SK-N-SH treated with all-trans-retinoic acid at 6 μM for 48 hours (cell line): ENCODE measurements at regions not wholly inside any gene's neighbourhood (a gene's known extent, or its start where the extent isn't known, plus 50 kb on each side); places are given as distances from the start of the nearest gene placed in this dataset.

Experiments
- ATAC-seq: fragments of 200-7000 bp; cut with Tn5 transposase; 3 replicates; pipeline ENCODE4 v1.9.1; 2020; ENCODE audit warnings: mild to moderate bottlenecking, moderate library complexity
- ARNTL ChIP-seq: fragments of 450-650 bp; formaldehyde crosslinking; IDR thresholded peaks from 2 replicates; pipeline ENCODE4 v1.5.0; 2020; ENCODE audit warnings: low read depth, mild to moderate bottlenecking, moderate library complexity, borderline replicate concordance
- BACH2 ChIP-seq: fragments of 250-450 bp; sonication (Bioruptor Pico); IDR thresholded peaks from 2 replicates; pipeline ENCODE4 v1.9.0; 2021; ENCODE audit warnings: mild to moderate bottlenecking, borderline replicate concordance
- CREB5 ChIP-seq: fragments of 250-450 bp; sonication (Bioruptor Pico); IDR thresholded peaks from 2 replicates; pipeline ENCODE4 v1.5.1; 2020; ENCODE audit warnings: low read depth, mild to moderate bottlenecking, moderate library complexity
- CSDC2 ChIP-seq: fragments of 250-450 bp; sonication (Bioruptor Pico); IDR thresholded peaks from 2 replicates; pipeline ENCODE4 v1.5.0; 2020; ENCODE audit warnings: mild to moderate bottlenecking, moderate library complexity
- CSRNP3 ChIP-seq: fragments of 250-450 bp; sonication (Bioruptor Pico); IDR thresholded peaks from 2 replicates; pipeline ENCODE4 v1.5.1; 2021; ENCODE audit warnings: mild to moderate bottlenecking, moderate library complexity
- ESRRG ChIP-seq: fragments of 250-450 bp; sonication (Bioruptor Pico); IDR thresholded peaks from 2 replicates; pipeline ENCODE4 v1.6.1; 2021; ENCODE audit warnings: mild to moderate bottlenecking
- GLIS3 ChIP-seq: fragments of 250-450 bp; sonication (Bioruptor Pico); IDR thresholded peaks from 2 replicates; pipeline ENCODE4 v1.5.0; 2020; ENCODE audit warnings: mild to moderate bottlenecking, moderate library complexity
- ISL1 ChIP-seq: fragments of 250-450 bp; sonication (Bioruptor Pico); IDR thresholded peaks from 2 replicates; pipeline ENCODE4 v2.1.2; 2022; ENCODE audit warnings: mild to moderate bottlenecking, moderate library complexity
- POU6F1 ChIP-seq: fragments of 250-450 bp; sonication (Bioruptor Pico); IDR thresholded peaks from 2 replicates; pipeline ENCODE4 v1.8.0; 2021; ENCODE audit warnings: low read depth, mild to moderate bottlenecking, moderate library complexity, borderline replicate concordance
- PPARA ChIP-seq: fragments of 250-450 bp; sonication (Bioruptor Pico); IDR thresholded peaks from 2 replicates; pipeline ENCODE4 v1.5.0; 2020; ENCODE audit warnings: mild to moderate bottlenecking, borderline replicate concordance
- RARB ChIP-seq: fragments of 250-450 bp; sonication (Bioruptor Pico); IDR thresholded peaks from 2 replicates; pipeline ENCODE4 v1.8.0; 2021; ENCODE audit warnings: mild to moderate bottlenecking, moderate library complexity
- SNAI2 ChIP-seq: fragments of 250-450 bp; sonication (Bioruptor Pico); IDR thresholded peaks from 2 replicates; pipeline ENCODE4 v1.5.0; 2020; ENCODE audit warnings: mild to moderate bottlenecking, moderate library complexity
- TCF4 ChIP-seq: fragments of 250-450 bp; sonication (Bioruptor Pico); IDR thresholded peaks from 2 replicates; pipeline ENCODE4 v1.8.0; 2021; ENCODE audit warnings: mild to moderate bottlenecking, moderate library complexity, borderline replicate concordance
- TOX ChIP-seq: fragments of 250-450 bp; sonication (Bioruptor Pico); IDR thresholded peaks from 2 replicates; pipeline ENCODE4 v1.8.0; 2021; ENCODE audit warnings: mild to moderate bottlenecking, moderate library complexity, borderline replicate concordance
- TSHZ2 ChIP-seq: fragments of 250-450 bp; sonication (Bioruptor Pico); IDR thresholded peaks from 2 replicates; pipeline ENCODE4 v1.5.0; 2020; ENCODE audit warnings: mild to moderate bottlenecking, moderate library complexity
- ZC3H10 ChIP-seq: fragments of 250-450 bp; sonication (Bioruptor Pico); IDR thresholded peaks from 2 replicates; pipeline ENCODE4 v1.5.1; 2021; ENCODE audit warnings: mild to moderate bottlenecking, moderate library complexity
- ZFP30 ChIP-seq: fragments of 450-650 bp; formaldehyde crosslinking; IDR thresholded peaks from 2 replicates; pipeline ENCODE4 v1.5.0; 2022; ENCODE audit warnings: mild to moderate bottlenecking, moderate library complexity
- ZNF70 ChIP-seq: fragments of 450-650 bp; formaldehyde crosslinking; IDR thresholded peaks from 2 replicates; pipeline ENCODE4 v1.5.0; 2020; ENCODE audit warnings: mild to moderate bottlenecking, moderate library complexity
- ZNF8 ChIP-seq: fragments of 450-650 bp; formaldehyde crosslinking; IDR thresholded peaks from 2 replicates; pipeline ENCODE4 v1.5.0; 2020; ENCODE audit warnings: mild to moderate bottlenecking, moderate library complexity

- TF ChIP-seq CSRNP3 (CRISPR knock-in tag): no peak
- peak; percentile 49; the same call in 2 of the 3 replicates for ATAC-seq
These were observed 91.1 kb downstream of the INHBB start for GRCh38 chr2:120436885-120437603.

- no peak for ATAC-seq
- TF ChIP-seq POU6F1 (CRISPR knock-in tag) (no peak), CSDC2 (CRISPR knock-in tag) (no peak), ZNF8 (no peak), ZC3H10 (CRISPR knock-in tag) (no peak)
These were observed 91.7 kb downstream of the INHBB start for GRCh38 chr2:120437604-120438000.

GRCh38 chr2:120438301-120439066 is 92.5 kb downstream of the INHBB start:
- ATAC-seq: no peak
- TF ChIP-seq ISL1 (CRISPR knock-in tag) (no peak), ZNF70 (no peak)

- ATAC-seq: no peak
- TF ChIP-seq ZFP30 (CRISPR knock-in tag): no peak
- no peak for TF ChIP-seq POU6F1 (CRISPR knock-in tag)
- TF ChIP-seq TOX (CRISPR knock-in tag): no peak
- TF ChIP-seq ARNTL (CRISPR knock-in tag): no peak
These were observed 93.1 kb downstream of the INHBB start for GRCh38 chr2:120439067-120439368.

GRCh38 chr2:120439637-120440384 is 93.9 kb downstream of the INHBB start:
- ATAC-seq: no peak
- TF ChIP-seq ARNTL (CRISPR knock-in tag) (no peak), GLIS3 (no peak), SNAI2 (CRISPR knock-in tag) (no peak), ZFP30 (CRISPR knock-in tag) (no peak), TSHZ2 (CRISPR knock-in tag) (no peak), BACH2 (no peak), PPARA (CRISPR knock-in tag) (no peak), ZC3H10 (CRISPR knock-in tag) (no peak), TOX (CRISPR knock-in tag) (no peak), ZNF8 (no peak), ESRRG (no peak), RARB (CRISPR knock-in tag) (no peak), TCF4 (CRISPR knock-in tag) (no peak), CSRNP3 (CRISPR knock-in tag) (no peak), CSDC2 (CRISPR knock-in tag) (no peak), CREB5 (no peak), POU6F1 (CRISPR knock-in tag) (no peak)
